ENCODE measurements at regions not wholly inside any gene's neighbourhood (a gene's known extent, or its start where the extent isn't known, plus 50 kb on each side); places are given as distances from the start of the nearest gene placed in this dataset.

GRCh38 chr16:58843675-58844074 lies 109.6 kb upstream of the GOT2 start:
- no peak overlapping the region for H3K4me3 ChIP-seq
- in situ Hi-C loops (cut with MboI; ENCODE audit: low pct_ligation_motif_present in 1 of 4, low pct_unique_long_range_greater_than_20kb in 1 of 4, low sequenced_read_pairs in 3 of 4) (no loop called here), intact Hi-C loops (cut with DNase I; ENCODE audit: low total_unique reads) (no loop called here)
- 16 to 26% methylated on average over 2 of the region's 2 CpGs for WGBS, 2 donors (ENCODE audit: low coverage in 1 of 2)
- no peaks in the 10 kb centered on the region for H3K27me3 ChIP-seq
- DNase-seq: no peak
- H3K36me3 ChIP-seq: no peaks in the 10 kb centered on the region
- H3K4me1 ChIP-seq: no peaks in the 10 kb centered on the region
- no peaks in the 10 kb centered on the region for H3K9me3 ChIP-seq
- peak in 1 of 5 experiments; percentile 5 for TF ChIP-seq CTCF (IDR thresholded peaks at IDR 0.05)
- TF ChIP-seq POLR2A (IDR thresholded peaks at IDR 0.05): no peak
- H3K27ac ChIP-seq: no peak overlapping the region

DNA sequence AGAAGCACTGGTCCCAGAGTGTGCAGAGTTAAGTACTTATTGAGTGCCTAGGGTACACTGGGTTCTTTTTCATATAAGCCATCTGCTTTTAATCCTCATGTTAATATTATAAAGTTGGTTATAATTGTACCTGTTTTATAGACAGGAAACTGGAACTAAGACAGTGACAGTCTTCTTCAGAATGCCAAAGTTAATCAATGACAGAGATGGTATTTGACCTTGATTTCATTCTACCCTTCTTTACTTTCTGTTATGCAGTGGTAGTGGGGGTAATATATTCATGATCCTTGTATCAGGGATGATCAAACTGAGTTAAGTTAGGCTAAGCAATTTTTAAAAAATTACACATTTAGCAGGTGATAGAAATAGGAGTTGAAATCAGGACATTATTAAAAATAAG lies 108.6 kb upstream of the GOT2 start:
- Histone ChIP-seq H3K4me3 (no peak overlapping the region), H3K4me1 (no peaks in the 10 kb centered on the region), H3K36me3 (no peaks in the 10 kb centered on the region), H3K9me3 (no peaks in the 10 kb centered on the region), H3K27ac (no peak overlapping the region), H3K27me3 (no peaks in the 10 kb centered on the region)
- DNase-seq: no peak
- TF ChIP-seq CTCF (IDR thresholded peaks at IDR 0.05) (no peak), POLR2A (IDR thresholded peaks at IDR 0.05) (no peak), EP300 (IDR thresholded peaks at IDR 0.05; ENCODE audit: low read depth) (no peak), POLR2AphosphoS5 (IDR thresholded peaks at IDR 0.05) (no peak)
- intact Hi-C loops (cut with DNase I; ENCODE audit: low total_unique reads): no loop called here
- in situ Hi-C loops (cut with MboI; ENCODE audit: low pct_ligation_motif_present in 1 of 4, low pct_unique_long_range_greater_than_20kb in 1 of 4, low sequenced_read_pairs in 3 of 4): no loop called here

DNA sequence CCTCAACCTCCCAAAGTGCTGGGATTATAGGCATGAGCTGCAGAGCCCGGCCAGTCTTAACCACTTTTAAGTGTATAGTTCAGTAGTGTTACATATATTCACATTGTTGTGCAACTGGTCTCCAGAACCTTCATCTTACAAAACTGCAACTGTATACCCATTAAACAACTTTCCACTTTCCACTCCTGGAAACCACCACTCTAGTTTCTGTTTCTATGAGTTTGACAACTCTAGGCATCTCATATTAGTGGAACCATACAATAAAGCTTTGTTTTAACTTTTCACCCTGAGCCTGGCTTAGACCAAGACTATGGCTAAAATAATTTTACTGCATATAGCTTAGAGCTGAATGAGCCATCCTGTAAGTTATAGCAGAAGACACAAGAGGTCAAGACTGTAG lies 108.0 kb upstream of the GOT2 start:
- no peaks in the 10 kb centered on the region for H3K36me3 ChIP-seq
- no peak for DNase-seq
- TF ChIP-seq EP300 (IDR thresholded peaks at IDR 0.05; ENCODE audit: low read depth) (no peak), CTCF (IDR thresholded peaks at IDR 0.05) (no peak), POLR2AphosphoS5 (IDR thresholded peaks at IDR 0.05) (no peak), POLR2A (IDR thresholded peaks at IDR 0.05) (no peak)
- H3K27ac ChIP-seq: no peak overlapping the region
- in situ Hi-C loops (cut with MboI; ENCODE audit: low pct_ligation_motif_present in 1 of 4, low pct_unique_long_range_greater_than_20kb in 1 of 4, low sequenced_read_pairs in 3 of 4) (no loop called here), intact Hi-C loops (cut with DNase I; ENCODE audit: low total_unique reads) (no loop called here)
- no peaks in the 10 kb centered on the region for H3K4me1 ChIP-seq
- no peaks in the 10 kb centered on the region for H3K9me3 ChIP-seq
- no peaks in the 10 kb centered on the region for H3K27me3 ChIP-seq
- WGBS, 2 donors (ENCODE audit: low coverage in 1 of 2): 88 to 100% methylated on average over 1 of the region's 1 CpG
- no peak overlapping the region for H3K4me3 ChIP-seq

DNA sequence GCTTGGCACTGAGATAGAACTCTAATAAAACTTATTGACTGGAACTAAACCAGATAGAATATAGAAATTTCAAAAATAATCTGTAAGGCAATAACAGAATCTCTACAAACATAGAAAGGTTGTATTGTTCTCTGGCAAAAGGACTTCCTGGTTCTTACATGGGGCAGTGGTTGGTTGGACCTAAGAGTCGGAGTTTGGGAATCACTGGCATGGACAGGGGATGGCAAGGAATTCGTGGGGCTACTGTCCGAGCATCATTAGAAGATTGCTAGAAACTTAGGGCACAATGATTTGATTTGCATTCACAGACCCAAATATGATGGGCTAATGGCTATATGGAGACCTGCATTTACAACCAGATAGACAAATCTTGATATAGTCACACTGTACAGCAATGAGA lies 103.8 kb upstream of the GOT2 start:
- TF ChIP-seq POLR2AphosphoS5 (IDR thresholded peaks at IDR 0.05) (no peak), POLR2A (IDR thresholded peaks at IDR 0.05) (no peak)
- Histone ChIP-seq H3K4me3 (no peak overlapping the region), H3K36me3 (no peaks in the 10 kb centered on the region), H3K9me3 (no peaks in the 10 kb centered on the region), H3K27ac (no peak overlapping the region), H3K4me1 (no peaks in the 10 kb centered on the region), H3K27me3 (no peaks in the 10 kb centered on the region)
- WGBS, 2 donors (ENCODE audit: low coverage in 1 of 2): 59 to 66% methylated on average over 3 of the region's 3 CpGs
- in situ Hi-C loops (cut with MboI; ENCODE audit: low pct_ligation_motif_present in 1 of 4, low pct_unique_long_range_greater_than_20kb in 1 of 4, low sequenced_read_pairs in 3 of 4): no loop called here
- DNase-seq: no peak
- intact Hi-C loops (cut with DNase I; ENCODE audit: low total_unique reads): no loop called here

GRCh38 chr16:58836427-58836826 lies 102.3 kb upstream of the GOT2 start:
- WGBS, 2 donors (ENCODE audit: low coverage in 1 of 2): 75 to 78% methylated on average over 6 of the region's 6 CpGs
- H3K4me1 ChIP-seq: no peaks in the 10 kb centered on the region
- H3K4me3 ChIP-seq: no peak overlapping the region
- H3K27me3 ChIP-seq: no peaks in the 10 kb centered on the region
- in situ Hi-C loops (cut with MboI; ENCODE audit: low pct_ligation_motif_present in 1 of 4, low pct_unique_long_range_greater_than_20kb in 1 of 4, low sequenced_read_pairs in 3 of 4) (no loop called here), intact Hi-C loops (cut with DNase I; ENCODE audit: low total_unique reads) (no loop called here)
- H3K9me3 ChIP-seq: no peaks in the 10 kb centered on the region
- H3K36me3 ChIP-seq: no peaks in the 10 kb centered on the region
- TF ChIP-seq POLR2AphosphoS5 (IDR thresholded peaks at IDR 0.05): no peak
- no peak for TF ChIP-seq CTCF (IDR thresholded peaks at IDR 0.05)
- TF ChIP-seq POLR2A (IDR thresholded peaks at IDR 0.05): no peak
- TF ChIP-seq EP300 (IDR thresholded peaks at IDR 0.05; ENCODE audit: low read depth): no peak
- no peak for DNase-seq
- no peak overlapping the region for H3K27ac ChIP-seq
